Calu3 (cell line): ENCODE measurements at regions not wholly inside any gene's neighbourhood (a gene's known extent, or its start where the extent isn't known, plus 50 kb on each side); places are given as distances from the start of the nearest gene placed in this dataset.

Source experiments
- BruUV-seq: library from RNA; stranded (reverse); fragments of 400-500 nt; replicated peaks from 2 replicates; lab custom pipeline; 2021; lab: Mats Ljungman, UMichigan
- CTCF ChIA-PET: fragments of 300-600 bp; sonication (Branson Sonifier 250); formaldehyde crosslinking; loops from one replicate; lab custom pipeline; 2022; ENCODE audit warnings: antibody characterized with exemption; lab: Charles Lee
- DNase-seq: peaks from one replicate; pipeline ENCODE4 v3.0.0; 2022
- H3K27ac Mint-ChIP-seq: one replicate; pipeline ENCODE4 v1.8.0; 2022; ENCODE audit warnings: mixed read lengths; ENCODE audit not compliant: unreplicated experiment
- H3K27me3 Mint-ChIP-seq: one replicate; pipeline ENCODE4 v1.8.0; 2022; ENCODE audit warnings: mixed read lengths; ENCODE audit not compliant: unreplicated experiment
- H3K36me3 Mint-ChIP-seq: one replicate; pipeline ENCODE4 v1.8.0; 2022; ENCODE audit warnings: mild to moderate bottlenecking, moderate library complexity, mixed read lengths; ENCODE audit not compliant: insufficient read depth, unreplicated experiment
- H3K4me1 Mint-ChIP-seq: one replicate; pipeline ENCODE4 v1.8.0; 2022; ENCODE audit warnings: mild to moderate bottlenecking, low read depth, mixed read lengths; ENCODE audit not compliant: unreplicated experiment
- H3K4me3 Mint-ChIP-seq: one replicate; pipeline ENCODE4 v1.8.0; 2022; ENCODE audit warnings: mild to moderate bottlenecking, low read depth, moderate library complexity, mixed read lengths; ENCODE audit not compliant: unreplicated experiment
- H3K9me3 Mint-ChIP-seq: one replicate; pipeline ENCODE4 v1.8.0; 2022; ENCODE audit warnings: low read depth, mixed read lengths; ENCODE audit not compliant: unreplicated experiment
- intact Hi-C: fragments of 100-400 bp; cut with micrococcal nuclease; formaldehyde crosslinking; loops from one replicate; pipeline ENCODE4 v1.10.0; 2022; ENCODE audit not compliant: unreplicated experiment
- TF ChIP-seq, protein P1 (sequence below): fragments of 200-600 bp; IDR thresholded peaks from one replicate; pipeline ENCODE4 v1.8.0; 2022; ENCODE audit warnings: antibody characterized with exemption; ENCODE audit not compliant: unreplicated experiment

GRCh38 chr5:167577616-167578015, 713.8 kb upstream of the WWC1 start:
- no TSS peak for BruUV-seq
- H3K4me1 Mint-ChIP-seq, result peaks cover 23% of the 10 kb centered on the region
- CTCF ChIA-PET, result no interaction called here
- H3K27ac Mint-ChIP-seq, result no peak overlapping the region
- no peak overlapping the region for H3K4me3 Mint-ChIP-seq
- no peak for DNase-seq
- no peaks in the 10 kb centered on the region for H3K9me3 Mint-ChIP-seq
- H3K27me3 Mint-ChIP-seq, result peaks cover 79% of the 10 kb centered on the region
- no peaks in the 10 kb centered on the region for H3K36me3 Mint-ChIP-seq
- intact Hi-C loops, result no loop called here
- TF ChIP-seq, protein P1, sequence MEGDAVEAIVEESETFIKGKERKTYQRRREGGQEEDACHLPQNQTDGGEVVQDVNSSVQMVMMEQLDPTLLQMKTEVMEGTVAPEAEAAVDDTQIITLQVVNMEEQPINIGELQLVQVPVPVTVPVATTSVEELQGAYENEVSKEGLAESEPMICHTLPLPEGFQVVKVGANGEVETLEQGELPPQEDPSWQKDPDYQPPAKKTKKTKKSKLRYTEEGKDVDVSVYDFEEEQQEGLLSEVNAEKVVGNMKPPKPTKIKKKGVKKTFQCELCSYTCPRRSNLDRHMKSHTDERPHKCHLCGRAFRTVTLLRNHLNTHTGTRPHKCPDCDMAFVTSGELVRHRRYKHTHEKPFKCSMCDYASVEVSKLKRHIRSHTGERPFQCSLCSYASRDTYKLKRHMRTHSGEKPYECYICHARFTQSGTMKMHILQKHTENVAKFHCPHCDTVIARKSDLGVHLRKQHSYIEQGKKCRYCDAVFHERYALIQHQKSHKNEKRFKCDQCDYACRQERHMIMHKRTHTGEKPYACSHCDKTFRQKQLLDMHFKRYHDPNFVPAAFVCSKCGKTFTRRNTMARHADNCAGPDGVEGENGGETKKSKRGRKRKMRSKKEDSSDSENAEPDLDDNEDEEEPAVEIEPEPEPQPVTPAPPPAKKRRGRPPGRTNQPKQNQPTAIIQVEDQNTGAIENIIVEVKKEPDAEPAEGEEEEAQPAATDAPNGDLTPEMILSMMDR, result no peak

DNA sequence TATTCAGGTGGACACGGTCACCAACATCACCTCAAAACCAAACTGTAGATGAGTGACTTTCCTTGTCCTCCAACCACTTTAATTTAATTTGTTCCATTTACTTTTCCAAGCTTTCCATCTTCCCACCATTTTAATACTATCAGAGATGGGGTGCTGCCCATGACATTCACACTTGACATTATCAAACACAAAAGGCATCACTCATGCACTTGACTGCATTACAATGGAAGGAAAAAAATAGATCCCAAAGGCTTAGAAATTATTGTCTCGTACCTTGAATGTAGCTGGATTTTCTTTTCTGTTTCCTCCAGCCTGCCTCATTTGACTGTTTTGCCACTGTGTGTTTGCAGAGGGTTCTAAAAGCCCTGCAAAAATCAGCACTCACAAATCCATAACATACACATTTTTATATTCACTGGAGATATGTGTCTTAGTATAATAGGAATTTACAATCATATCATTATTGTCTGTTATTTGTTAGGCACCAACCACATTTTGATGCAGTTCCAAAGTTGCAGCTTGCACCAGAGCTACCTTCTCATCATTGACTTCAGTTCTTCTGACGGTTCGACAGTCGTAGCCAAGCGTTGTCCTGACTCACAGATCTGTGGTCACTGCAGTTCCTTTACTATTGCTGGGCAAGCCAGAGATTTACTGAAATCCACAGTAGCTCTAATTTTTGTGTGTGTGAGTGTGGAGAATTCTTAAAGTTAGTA, 712.3 kb upstream of the WWC1 start:
- CTCF ChIA-PET, result interaction anchor here (1.4 kb wide), 1 partner anchor 468 kb away, joined by 4 read pairs; no protein-coding TSS in a partner anchor
- intact Hi-C loops, result no loop called here
- BruUV-seq, result no TSS peak

GRCh38 chr5:167579693-167580055, 711.8 kb upstream of the WWC1 start:
- intact Hi-C loops, result loop anchor here (5.0 kb wide), 1 partner anchor 443 kb away; no protein-coding TSS in a partner anchor
- TF ChIP-seq, protein P1, result no peak
- Mint-ChIP-seq H3K9me3 (no peaks in the 10 kb centered on the region), H3K36me3 (no peaks in the 10 kb centered on the region), H3K4me3 (no peak overlapping the region), H3K27ac (no peak overlapping the region), H3K4me1 (peaks cover 8% of the 10 kb centered on the region), H3K27me3 (peaks cover 59% of the 10 kb centered on the region)
- BruUV-seq, result no TSS peak
- DNase-seq, result no peak
- CTCF ChIA-PET, result interaction anchor here (1.4 kb wide), 1 partner anchor 468 kb away, joined by 4 read pairs; no protein-coding TSS in a partner anchor

More for the DNA sequence above, 712.3 kb upstream of the WWC1 start:
- H3K4me3 Mint-ChIP-seq, result no peak overlapping the region
- no peak overlapping the region for H3K27ac Mint-ChIP-seq
- H3K27me3 Mint-ChIP-seq, result peaks cover 65% of the 10 kb centered on the region
- no peak for DNase-seq
- TF ChIP-seq, protein P1, result no peak
- no peaks in the 10 kb centered on the region for H3K36me3 Mint-ChIP-seq
- H3K9me3 Mint-ChIP-seq, result no peaks in the 10 kb centered on the region
- peaks cover 12% of the 10 kb centered on the region for H3K4me1 Mint-ChIP-seq

DNA sequence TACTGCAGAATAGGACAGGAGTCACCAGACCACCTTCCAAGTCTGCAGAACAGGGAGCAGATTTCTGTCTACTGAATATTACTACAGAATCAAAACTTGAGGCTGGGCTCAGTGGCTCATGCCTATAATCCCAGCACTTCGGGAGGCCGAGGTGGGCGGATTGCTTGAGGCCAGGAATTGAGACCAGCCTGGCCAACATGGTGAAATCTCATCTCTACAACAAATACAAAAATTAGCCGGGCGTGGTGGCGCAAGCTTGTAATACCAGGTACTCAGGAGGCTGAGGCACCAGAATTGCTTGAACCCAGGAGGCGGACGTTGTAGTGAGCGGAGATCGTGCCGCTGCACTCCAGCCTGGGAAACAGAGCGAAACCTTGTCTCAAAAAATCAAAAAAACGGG, 710.8 kb upstream of the WWC1 start:
- no peak for DNase-seq
- CTCF ChIA-PET, result no interaction called here
- Mint-ChIP-seq H3K4me3 (no peak overlapping the region), H3K36me3 (no peaks in the 10 kb centered on the region), H3K9me3 (no peaks in the 10 kb centered on the region), H3K27me3 (peaks cover 50% of the 10 kb centered on the region), H3K27ac (no peak overlapping the region), H3K4me1 (peaks cover 8% of the 10 kb centered on the region)
- no TSS peak for BruUV-seq
- intact Hi-C loops, result loop anchor here (5.0 kb wide), 1 partner anchor 442 kb away; no protein-coding TSS in a partner anchor
- TF ChIP-seq, protein P1, result no peak
